CD4-positive, alpha-beta T cell treated with Interleukin-17A for 4 hours (primary cell): ENCODE measurements at regions not wholly inside any gene's neighbourhood (a gene's known extent, or its start where the extent isn't known, plus 50 kb on each side); places are given as distances from the start of the nearest gene placed in this dataset.

ENCODE experiments used
- DNase-seq: peaks from one replicate; pipeline ENCODE4 v3.0.0-alpha.2; 2020; ENCODE audit warnings: mixed read lengths

GRCh38 chr2:145845923-145846322 is 1326.0 kb upstream of the ZEB2 start:
- DNase-seq: no peak

GRCh38 chr2:145845207-145845894 is 1325.4 kb upstream of the ZEB2 start:
- DNase-seq: no peak

- no peak for DNase-seq
Measured at GRCh38 chr2:145841973-145842372, 1322.1 kb upstream of the ZEB2 start.

- no peak for DNase-seq
Measured at GRCh38 chr2:145836986-145837385, 1317.1 kb upstream of the ZEB2 start.

GRCh38 chr2:145835665-145836064 is 1315.7 kb upstream of the ZEB2 start:
- DNase-seq: no peak

- DNase-seq: no peak
Measured at GRCh38 chr2:145832681-145833080, 1312.8 kb upstream of the ZEB2 start.

- DNase-seq: no peak
Measured at GRCh38 chr2:145829931-145830330, 1310.0 kb upstream of the ZEB2 start.

GRCh38 chr2:145827235-145827634 is 1307.3 kb upstream of the ZEB2 start:
- DNase-seq: no peak

- DNase-seq: no peak
Measured at GRCh38 chr2:145824384-145824783, 1304.5 kb upstream of the ZEB2 start.

- no peak for DNase-seq
Measured at GRCh38 chr2:145822892-145823534, 1303.1 kb upstream of the ZEB2 start.

- DNase-seq: no peak
Measured at GRCh38 chr2:145820651-145821050, 1300.7 kb upstream of the ZEB2 start.

- DNase-seq: no peak
Measured at GRCh38 chr2:145818890-145819504, 1299.1 kb upstream of the ZEB2 start.

GRCh38 chr2:145815933-145816332 is 1296.0 kb upstream of the ZEB2 start:
- no peak for DNase-seq

GRCh38 chr2:145813481-145813880 is 1293.6 kb upstream of the ZEB2 start:
- no peak for DNase-seq

GRCh38 chr2:145812165-145812554 is 1292.2 kb upstream of the ZEB2 start:
- DNase-seq: no peak

GRCh38 chr2:145811276-145812164 is 1291.6 kb upstream of the ZEB2 start:
- no peak for DNase-seq

- DNase-seq: no peak
Measured at GRCh38 chr2:145807968-145808367, 1288.0 kb upstream of the ZEB2 start.

GRCh38 chr2:145807554-145807953 is 1287.6 kb upstream of the ZEB2 start:
- no peak for DNase-seq

GRCh38 chr2:145806546-145806945 is 1286.6 kb upstream of the ZEB2 start:
- DNase-seq: no peak

GRCh38 chr2:145802133-145802532 is 1282.2 kb upstream of the ZEB2 start:
- DNase-seq: no peak

GRCh38 chr2:145801210-145801609 is 1281.3 kb upstream of the ZEB2 start:
- DNase-seq: no peak

GRCh38 chr2:145800151-145801091 is 1280.5 kb upstream of the ZEB2 start:
- no peak for DNase-seq
